Calu3 (cell line): ENCODE measurements at regions not wholly inside any gene's neighbourhood (a gene's known extent, or its start where the extent isn't known, plus 50 kb on each side); places are given as distances from the start of the nearest gene placed in this dataset.
"Not testable (repeated sequence)": the region's sequence is repeated elsewhere in the genome, so short reads cannot be mapped to it uniquely, and the experiment has no call there.

Experiments used
- BruUV-seq: library from RNA; stranded (reverse); fragments of 400-500 nt; replicated peaks from 2 replicates; lab custom pipeline; 2021; lab: Mats Ljungman, UMichigan
- CTCF ChIA-PET: fragments of 300-600 bp; sonication (Branson Sonifier 250); formaldehyde crosslinking; loops from one replicate; lab custom pipeline; 2022; ENCODE audit warnings: antibody characterized with exemption; lab: Charles Lee
- DNase-seq: peaks from one replicate; pipeline ENCODE4 v3.0.0; 2022
- H3K27ac Mint-ChIP-seq: one replicate; pipeline ENCODE4 v1.8.0; 2022; ENCODE audit warnings: mixed read lengths; ENCODE audit not compliant: unreplicated experiment
- H3K27me3 Mint-ChIP-seq: one replicate; pipeline ENCODE4 v1.8.0; 2022; ENCODE audit warnings: mixed read lengths; ENCODE audit not compliant: unreplicated experiment
- H3K36me3 Mint-ChIP-seq: one replicate; pipeline ENCODE4 v1.8.0; 2022; ENCODE audit warnings: mild to moderate bottlenecking, moderate library complexity, mixed read lengths; ENCODE audit not compliant: insufficient read depth, unreplicated experiment
- H3K4me1 Mint-ChIP-seq: one replicate; pipeline ENCODE4 v1.8.0; 2022; ENCODE audit warnings: mild to moderate bottlenecking, low read depth, mixed read lengths; ENCODE audit not compliant: unreplicated experiment
- H3K4me3 Mint-ChIP-seq: one replicate; pipeline ENCODE4 v1.8.0; 2022; ENCODE audit warnings: mild to moderate bottlenecking, low read depth, moderate library complexity, mixed read lengths; ENCODE audit not compliant: unreplicated experiment
- H3K9me3 Mint-ChIP-seq: one replicate; pipeline ENCODE4 v1.8.0; 2022; ENCODE audit warnings: low read depth, mixed read lengths; ENCODE audit not compliant: unreplicated experiment
- CTCF ChIP-seq: fragments of 200-600 bp; IDR thresholded peaks from one replicate; pipeline ENCODE4 v1.8.0; 2022; ENCODE audit warnings: antibody characterized with exemption; ENCODE audit not compliant: unreplicated experiment
- intact Hi-C: fragments of 100-400 bp; cut with micrococcal nuclease; formaldehyde crosslinking; loops from one replicate; pipeline ENCODE4 v1.10.0; 2022; ENCODE audit not compliant: unreplicated experiment

GRCh38 chr1:184820956-184821355 is 66.3 kb upstream of the EDEM3 start:
- CTCF ChIA-PET = no interaction called here
- H3K4me1 Mint-ChIP-seq = no peaks in the 10 kb centered on the region
- no peak overlapping the region for H3K4me3 Mint-ChIP-seq
- no peak for TF ChIP-seq CTCF
- no peak overlapping the region for H3K27ac Mint-ChIP-seq
- no peaks in the 10 kb centered on the region for H3K9me3 Mint-ChIP-seq
- BruUV-seq = no TSS peak
- peaks cover 5% of the 10 kb centered on the region for H3K36me3 Mint-ChIP-seq
- no peaks in the 10 kb centered on the region for H3K27me3 Mint-ChIP-seq
- intact Hi-C loops = no loop called here
- DNase-seq = no peak

- H3K4me3 Mint-ChIP-seq = no peak overlapping the region
- no peaks in the 10 kb centered on the region for H3K27me3 Mint-ChIP-seq
- no peak for TF ChIP-seq CTCF
- H3K9me3 Mint-ChIP-seq = no peaks in the 10 kb centered on the region
- no peak overlapping the region for H3K27ac Mint-ChIP-seq
- peaks cover 5% of the 10 kb centered on the region for H3K36me3 Mint-ChIP-seq
- no TSS peak for BruUV-seq
- H3K4me1 Mint-ChIP-seq = no peaks in the 10 kb centered on the region
- intact Hi-C loops = no loop called here
- DNase-seq = no peak
- CTCF ChIA-PET = no interaction called here
These were observed 65.6 kb upstream of the EDEM3 start for GRCh38 chr1:184820218-184820750.

- Mint-ChIP-seq H3K4me1 (no peaks in the 10 kb centered on the region), H3K4me3 (no peak overlapping the region), H3K27me3 (no peaks in the 10 kb centered on the region), H3K36me3 (peaks cover 5% of the 10 kb centered on the region), H3K9me3 (peaks cover 2% of the 10 kb centered on the region), H3K27ac (no peak overlapping the region)
- CTCF ChIA-PET = no interaction called here
- BruUV-seq = no TSS peak
- TF ChIP-seq CTCF = no peak
- DNase-seq = no peak
- intact Hi-C loops = no loop called here
These were observed 64.0 kb upstream of the EDEM3 start for GRCh38 chr1:184818646-184819045.

- CTCF ChIA-PET, H3K9me3 Mint-ChIP-seq, H3K4me1 Mint-ChIP-seq, DNase-seq, BruUV-seq, intact Hi-C loops, H3K27me3 Mint-ChIP-seq, H3K27ac Mint-ChIP-seq, H3K36me3 Mint-ChIP-seq, H3K4me3 Mint-ChIP-seq: not testable (repeated sequence)
These were observed 62.3 kb upstream of the EDEM3 start for GRCh38 chr1:184817003-184817402.

- no peak for DNase-seq
- Mint-ChIP-seq H3K27ac (no peak overlapping the region), H3K27me3 (no peaks in the 10 kb centered on the region), H3K4me1 (no peaks in the 10 kb centered on the region), H3K9me3 (peaks cover 2% of the 10 kb centered on the region), H3K4me3 (no peak overlapping the region), H3K36me3 (peaks cover 5% of the 10 kb centered on the region)
- no TSS peak for BruUV-seq
- no peak for TF ChIP-seq CTCF
- intact Hi-C loops = no loop called here
- CTCF ChIA-PET = no interaction called here
These were observed 59.0 kb upstream of the EDEM3 start for GRCh38 chr1:184813528-184814089.
